Esophagus muscularis mucosa (tissue), 4 donors: ENCODE measurements at regions not wholly inside any gene's neighbourhood (a gene's known extent, or its start where the extent isn't known, plus 50 kb on each side); places are given as distances from the start of the nearest gene placed in this dataset.

Experiments used
- DNase-seq: peaks from one replicate; pipeline ENCODE4 v3.0.0-alpha.2; 2017; ENCODE audit errors: extremely low spot score
- H3K27ac ChIP-seq, 4 donors: fragments of 200-600 bp; sonication (generic); replicated peaks in 1 of 4; 1 replicate in 3 of 4; 2 replicates in 1 of 4; pipeline ENCODE4 v1.5.1; 2016 to 2019; ENCODE audit warnings: mild to moderate bottlenecking in 1 of 4
- H3K27me3 ChIP-seq, 4 donors: fragments of 200-600 bp; sonication (generic); one replicate each; pipeline versions ENCODE4 v1.5.1 to v1.6.0; 2016 to 2019
- H3K36me3 ChIP-seq, 4 donors: fragments of 200-600 bp; sonication (generic); one replicate each; pipeline ENCODE4 v1.5.1; 2016 to 2019
- H3K4me1 ChIP-seq, 4 donors: fragments of 200-600 bp; sonication (generic); one replicate each; pipeline ENCODE4 v1.5.1; 2016 to 2019
- H3K4me3 ChIP-seq, 4 donors: fragments of 200-600 bp; sonication (generic); 1 replicate in 2 of 4; 2 replicates in 2 of 4; pipeline ENCODE4 v1.5.1; 2016 to 2019; ENCODE audit warnings: mild to moderate bottlenecking in 4 of 4, moderate library complexity in 1 of 4
- H3K9me3 ChIP-seq, 4 donors: fragments of 200-600 bp; sonication (generic); 1 replicate in 3 of 4; 2 replicates in 1 of 4; pipeline ENCODE4 v1.5.1; 2016 to 2019
- CTCF ChIP-seq, 3 experiments: fragments of 200-600 bp in 2 of 3; fragments of 450-650 bp in 1 of 3; sonication (generic) in 2 of 3; IDR thresholded peaks; one replicate each; pipeline ENCODE4 v1.5.1; 2017 to 2019; ENCODE audit warnings: antibody characterized with exemption in 3 of 3, mild to moderate bottlenecking in 2 of 3, moderate library complexity in 1 of 3
- EP300 ChIP-seq: sonication (generic); formaldehyde crosslinking; IDR thresholded peaks from one replicate; pipeline ENCODE4 v1.6.1; 2017; ENCODE audit warnings: antibody characterized with exemption
- POLR2A ChIP-seq: fragments of 450-650 bp; IDR thresholded peaks from one replicate; pipeline ENCODE4 v1.6.1; 2017; ENCODE audit warnings: antibody characterized with exemption, moderate library complexity, mild to moderate bottlenecking, low read depth
- POLR2AphosphoS5 ChIP-seq, 2 donors: sonication (generic); formaldehyde crosslinking; IDR thresholded peaks; one replicate each; pipeline ENCODE4 v1.6.1; 2017; ENCODE audit warnings: antibody characterized with exemption in 2 of 2
- WGBS: methylation state at CpG from one replicate; pipeline ENCODE4 v1.1.5; 2018; 5-methylcytosine and 5-hydroxymethylcytosine counted together
- intact Hi-C: fragments of 100-400 bp; cut with DNase I; formaldehyde crosslinking; loops from one replicate; pipeline ENCODE4 v1.15.1; 2023

- no peak for TF ChIP-seq CTCF (IDR thresholded peaks at IDR 0.05)
- TF ChIP-seq POLR2AphosphoS5 (IDR thresholded peaks at IDR 0.05), result no peak
- TF ChIP-seq POLR2A, result no peak
- no peak for TF ChIP-seq EP300
- no peak overlapping the region for H3K4me3 ChIP-seq
- H3K27me3 ChIP-seq, result peaks cover 0 to 31% (median 0%) of the 10 kb centered on the region in 4 donors
- H3K9me3 ChIP-seq, result no peaks in the 10 kb centered on the region
- intact Hi-C loops, result loop anchor here (10.0 kb wide), 1 partner anchor 800 kb away; no protein-coding TSS in a partner anchor
- no peaks in the 10 kb centered on the region for H3K36me3 ChIP-seq
- no peak for DNase-seq
- H3K27ac ChIP-seq, result no peak overlapping the region
- no peaks in the 10 kb centered on the region for H3K4me1 ChIP-seq
- 61% methylated on average over 2 of the region's 2 CpGs for WGBS
These were observed 521.8 kb upstream of the CCDC196 start for GRCh38 chr14:65964366-65964765.

DNA sequence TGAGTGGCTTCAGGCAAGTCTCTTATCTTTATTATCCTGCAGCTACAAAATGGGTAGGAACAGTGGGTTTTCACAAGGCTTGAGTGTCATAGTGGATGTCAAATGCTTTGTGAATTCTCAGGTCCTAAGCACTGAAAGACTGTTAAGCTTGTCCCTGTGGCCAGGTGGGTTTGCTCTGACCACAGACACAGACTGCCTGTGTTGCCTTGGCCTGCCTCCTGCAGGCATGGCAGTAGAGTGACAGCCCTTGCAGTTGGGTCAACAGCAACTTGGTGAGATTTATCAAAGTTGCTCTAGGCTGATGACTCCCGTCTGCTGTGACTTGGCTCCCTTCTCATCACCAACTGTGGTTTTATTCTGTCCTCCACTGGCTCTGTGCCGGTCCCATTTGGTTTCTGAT is 520.0 kb upstream of the CCDC196 start:
- no peak for TF ChIP-seq CTCF (IDR thresholded peaks at IDR 0.05)
- no peak for TF ChIP-seq POLR2AphosphoS5 (IDR thresholded peaks at IDR 0.05)
- TF ChIP-seq EP300, result no peak
- DNase-seq, result no peak
- Histone ChIP-seq H3K36me3 (no peaks in the 10 kb centered on the region), H3K27me3 (peaks cover 0 to 26% (median 0%) of the 10 kb centered on the region in 4 donors), H3K27ac (no peak overlapping the region), H3K4me3 (no peak overlapping the region), H3K9me3 (no peaks in the 10 kb centered on the region), H3K4me1 (no peaks in the 10 kb centered on the region)
- WGBS, result 79% methylated on average over 2 of the region's 2 CpGs
- intact Hi-C loops, result loop anchor here (10.0 kb wide), 1 partner anchor 801 kb away; no protein-coding TSS in a partner anchor

DNA sequence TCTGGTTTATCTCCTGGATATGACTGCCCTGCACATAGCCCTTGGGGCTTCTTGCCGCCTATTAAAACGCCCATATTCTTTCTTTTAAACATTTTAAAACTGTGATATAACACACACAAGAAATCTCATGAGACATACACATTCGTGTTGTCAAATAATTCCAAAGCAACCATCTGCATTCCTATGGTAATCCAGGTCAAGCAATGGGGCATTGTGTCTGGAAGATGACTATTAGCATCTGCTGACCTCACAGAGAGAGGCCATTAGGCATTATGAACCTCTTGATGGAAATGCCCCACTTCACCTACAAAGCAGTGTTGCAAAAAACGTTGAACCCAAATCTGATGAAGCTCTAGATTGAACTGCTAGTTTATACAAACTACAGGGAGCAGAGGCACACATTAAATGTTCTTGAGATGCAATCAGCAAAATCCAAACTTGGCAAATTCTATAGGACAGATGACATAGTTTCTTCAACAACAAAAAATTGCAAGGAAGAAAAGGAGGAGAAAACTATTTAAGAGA is 513.8 kb upstream of the CCDC196 start:
- no peak for TF ChIP-seq EP300
- H3K4me3 ChIP-seq, result no peak overlapping the region
- H3K27ac ChIP-seq, result no peak overlapping the region
- no peaks in the 10 kb centered on the region for H3K4me1 ChIP-seq
- WGBS, result 64% methylated on average over 4 of the region's 4 CpGs
- H3K27me3 ChIP-seq, result peaks cover 0 to under 1% (median 0%) of the 10 kb centered on the region in 4 donors
- intact Hi-C loops, result no loop called here
- DNase-seq, result no peak
- H3K36me3 ChIP-seq, result no peaks in the 10 kb centered on the region
- no peaks in the 10 kb centered on the region for H3K9me3 ChIP-seq

- Histone ChIP-seq H3K27ac (no peak overlapping the region), H3K9me3 (no peaks in the 10 kb centered on the region), H3K36me3 (no peaks in the 10 kb centered on the region), H3K4me3 (no peak overlapping the region), H3K27me3 (no peaks in the 10 kb centered on the region), H3K4me1 (no peaks in the 10 kb centered on the region)
- intact Hi-C loops, result no loop called here
- WGBS, result 75% methylated on average over 3 of the region's 3 CpGs
- TF ChIP-seq EP300 (no peak), CTCF (IDR thresholded peaks at IDR 0.05) (no peak), POLR2AphosphoS5 (IDR thresholded peaks at IDR 0.05) (no peak), POLR2A (no peak)
- DNase-seq, result no peak
These were observed 513.3 kb upstream of the CCDC196 start for GRCh38 chr14:65972891-65973290.

- 57% methylated on average over 3 of the region's 3 CpGs for WGBS
- Histone ChIP-seq H3K36me3 (no peaks in the 10 kb centered on the region), H3K27me3 (no peaks in the 10 kb centered on the region), H3K4me1 (no peaks in the 10 kb centered on the region), H3K4me3 (no peak overlapping the region), H3K27ac (no peak overlapping the region), H3K9me3 (peaks cover 0 to 13% (median 5%) of the 10 kb centered on the region in 4 donors)
- intact Hi-C loops, result no loop called here
- TF ChIP-seq CTCF (IDR thresholded peaks at IDR 0.05), result no peak
- TF ChIP-seq EP300, result no peak
- TF ChIP-seq POLR2A, result no peak
- no peak for TF ChIP-seq POLR2AphosphoS5 (IDR thresholded peaks at IDR 0.05)
- no peak for DNase-seq
These were observed 510.3 kb upstream of the CCDC196 start for GRCh38 chr14:65975865-65976264.
